CD4-positive, alpha-beta T cell treated with Interleukin-12 subunit alpha and Interleukin-12 subunit beta, for 1 hour (primary cell): ENCODE measurements at regions not wholly inside any gene's neighbourhood (a gene's known extent, or its start where the extent isn't known, plus 50 kb on each side); places are given as distances from the start of the nearest gene placed in this dataset.
"Not testable (repeated sequence)": the region's sequence is repeated elsewhere in the genome, so short reads cannot be mapped to it uniquely, and the experiment has no call there.

Experiments used
- DNase-seq: peaks from one replicate; pipeline ENCODE4 v3.0.0-alpha.2; 2020

GRCh38 chr1:101121975-101122374 lies 96.4 kb upstream of the DPH5 start:
- DNase-seq, result no peak

- no peak for DNase-seq
These were observed 95.9 kb upstream of the DPH5 start for GRCh38 chr1:101121504-101121903.

GRCh38 chr1:101120868-101121267 lies 95.3 kb upstream of the DPH5 start:
- DNase-seq, result no peak

GRCh38 chr1:101119289-101119688 lies 93.7 kb upstream of the DPH5 start:
- DNase-seq, result no peak

- no peak for DNase-seq
These were observed 90.4 kb upstream of the DPH5 start for GRCh38 chr1:101116006-101116405.

- DNase-seq, result no peak
These were observed 89.5 kb upstream of the DPH5 start for GRCh38 chr1:101115112-101115511.

- DNase-seq, result not testable (repeated sequence)
These were observed 88.5 kb upstream of the DPH5 start for GRCh38 chr1:101114128-101114527.

- DNase-seq, result peak; percentile 89
These were observed 86.6 kb upstream of the DPH5 start for GRCh38 chr1:101112051-101112780.

- peak; percentile 5 for DNase-seq
These were observed 85.9 kb upstream of the DPH5 start for GRCh38 chr1:101111461-101111860.

GRCh38 chr1:101109791-101110190 lies 84.2 kb upstream of the DPH5 start:
- no peak for DNase-seq

- DNase-seq, result no peak
These were observed 82.5 kb upstream of the DPH5 start for GRCh38 chr1:101108111-101108500.

- DNase-seq, result no peak
These were observed 82.0 kb upstream of the DPH5 start for GRCh38 chr1:101107496-101108110.

- DNase-seq, result no peak
These were observed 80.3 kb upstream of the DPH5 start for GRCh38 chr1:101105877-101106276.

- DNase-seq, result no peak
These were observed 77.0 kb upstream of the DPH5 start for GRCh38 chr1:101102426-101103156.

- no peak for DNase-seq
These were observed 75.8 kb upstream of the DPH5 start for GRCh38 chr1:101101360-101101759.

- no peak for DNase-seq
These were observed 75.1 kb upstream of the DPH5 start for GRCh38 chr1:101100674-101101073.

GRCh38 chr1:101098907-101099306 lies 73.3 kb upstream of the DPH5 start:
- DNase-seq, result no peak

GRCh38 chr1:101098327-101098726 lies 72.7 kb upstream of the DPH5 start:
- no peak for DNase-seq

- DNase-seq, result no peak
These were observed 64.2 kb upstream of the DPH5 start for GRCh38 chr1:101089613-101090338.

- no peak for DNase-seq
These were observed 62.8 kb upstream of the DPH5 start for GRCh38 chr1:101088431-101088830.

GRCh38 chr1:101086783-101087182 lies 61.2 kb upstream of the DPH5 start:
- no peak for DNase-seq

GRCh38 chr1:101081496-101082488 lies 56.2 kb upstream of the DPH5 start:
- peak; percentile 55 for DNase-seq
